GM10266 (cell line): ENCODE measurements at regions not wholly inside any gene's neighbourhood (a gene's known extent, or its start where the extent isn't known, plus 50 kb on each side); places are given as distances from the start of the nearest gene placed in this dataset.

Source experiments
- DNase-seq: peaks from one replicate; pipeline ENCODE4 v3.0.0; 2012; ENCODE audit errors: extremely low spot score
- TF ChIP-seq, protein P1 (sequence below): IDR thresholded peaks from 2 replicates; pipeline ENCODE4 v1.5.1; 2012; ENCODE audit warnings: mild to moderate bottlenecking, low read depth; ENCODE audit not compliant: control insufficient read depth, insufficient read depth; ENCODE audit errors: missing control alignments

DNA sequence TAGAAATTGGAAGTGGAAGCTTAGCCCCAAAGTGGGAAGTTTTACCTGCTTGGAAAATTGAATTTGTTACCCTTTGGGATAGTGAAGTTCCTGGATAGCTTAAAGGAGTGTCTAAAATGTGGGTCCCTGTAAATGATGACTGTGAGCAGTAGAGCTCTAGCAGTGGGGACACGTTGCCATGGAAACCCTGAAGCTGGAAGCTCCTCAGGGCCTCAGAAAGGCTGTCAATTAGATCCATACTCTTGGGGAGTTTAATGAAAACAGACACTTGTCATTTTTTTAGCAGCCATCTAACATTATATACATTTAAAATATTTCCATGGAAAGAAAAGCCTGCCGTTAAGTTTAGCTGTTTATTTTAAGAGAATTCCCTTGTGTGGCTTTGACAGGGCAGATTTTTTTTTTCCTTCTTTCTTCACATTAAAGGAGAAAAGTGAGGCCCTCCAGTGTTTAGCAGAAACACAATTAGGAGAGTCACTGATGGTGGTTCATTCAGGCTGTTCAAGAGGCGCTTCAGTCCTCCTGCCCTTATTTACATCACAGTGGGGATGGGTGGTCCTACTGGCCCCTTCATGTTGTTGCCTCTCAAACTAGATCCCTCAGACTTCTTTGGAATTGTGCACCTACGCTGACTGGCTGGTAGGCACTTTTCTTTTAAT lies 518.4 kb downstream of the CCSER2 start:
- no peak for DNase-seq
- TF ChIP-seq, protein P1, sequence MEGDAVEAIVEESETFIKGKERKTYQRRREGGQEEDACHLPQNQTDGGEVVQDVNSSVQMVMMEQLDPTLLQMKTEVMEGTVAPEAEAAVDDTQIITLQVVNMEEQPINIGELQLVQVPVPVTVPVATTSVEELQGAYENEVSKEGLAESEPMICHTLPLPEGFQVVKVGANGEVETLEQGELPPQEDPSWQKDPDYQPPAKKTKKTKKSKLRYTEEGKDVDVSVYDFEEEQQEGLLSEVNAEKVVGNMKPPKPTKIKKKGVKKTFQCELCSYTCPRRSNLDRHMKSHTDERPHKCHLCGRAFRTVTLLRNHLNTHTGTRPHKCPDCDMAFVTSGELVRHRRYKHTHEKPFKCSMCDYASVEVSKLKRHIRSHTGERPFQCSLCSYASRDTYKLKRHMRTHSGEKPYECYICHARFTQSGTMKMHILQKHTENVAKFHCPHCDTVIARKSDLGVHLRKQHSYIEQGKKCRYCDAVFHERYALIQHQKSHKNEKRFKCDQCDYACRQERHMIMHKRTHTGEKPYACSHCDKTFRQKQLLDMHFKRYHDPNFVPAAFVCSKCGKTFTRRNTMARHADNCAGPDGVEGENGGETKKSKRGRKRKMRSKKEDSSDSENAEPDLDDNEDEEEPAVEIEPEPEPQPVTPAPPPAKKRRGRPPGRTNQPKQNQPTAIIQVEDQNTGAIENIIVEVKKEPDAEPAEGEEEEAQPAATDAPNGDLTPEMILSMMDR: no peak

DNA sequence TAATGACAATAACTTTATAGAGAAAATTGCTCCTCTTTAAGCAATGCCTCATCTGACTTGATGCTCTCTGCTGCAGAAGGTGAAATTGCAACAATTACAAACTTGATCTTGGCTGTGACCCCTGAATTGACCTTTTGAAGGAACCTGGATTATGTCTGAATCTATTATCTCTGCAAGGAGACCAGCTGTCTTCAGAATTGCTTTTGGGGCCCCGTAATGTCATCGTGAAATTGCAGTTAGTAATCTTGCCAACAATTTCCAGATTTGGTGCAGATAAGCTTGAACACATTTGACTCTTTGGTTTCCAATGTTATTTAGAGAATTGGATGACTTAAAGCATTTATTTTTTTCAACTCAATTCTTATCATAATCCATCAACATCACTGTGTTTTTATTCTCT lies 520.6 kb downstream of the CCSER2 start:
- TF ChIP-seq, protein P1: no peak
- DNase-seq: no peak

DNA sequence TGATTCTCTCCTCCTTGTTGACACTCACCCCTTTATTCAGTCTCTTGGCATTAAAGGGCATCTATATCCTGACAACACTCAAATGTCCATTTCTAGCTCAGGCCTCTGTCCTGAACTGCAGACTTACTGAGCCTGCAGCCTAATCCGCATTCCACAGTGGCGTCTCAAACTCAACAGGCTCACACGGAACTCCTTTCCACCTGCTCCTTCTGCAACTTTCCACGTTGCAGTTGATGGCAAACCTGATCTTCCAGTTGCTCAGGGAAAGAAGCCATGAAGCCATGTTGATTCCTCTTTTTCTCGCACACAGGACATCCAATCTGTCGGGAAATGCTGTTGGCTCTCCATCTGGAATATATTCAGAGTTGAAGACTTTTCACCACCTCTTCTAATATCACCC lies 522.4 kb downstream of the CCSER2 start:
- no peak for DNase-seq
- TF ChIP-seq, protein P1: no peak

DNA sequence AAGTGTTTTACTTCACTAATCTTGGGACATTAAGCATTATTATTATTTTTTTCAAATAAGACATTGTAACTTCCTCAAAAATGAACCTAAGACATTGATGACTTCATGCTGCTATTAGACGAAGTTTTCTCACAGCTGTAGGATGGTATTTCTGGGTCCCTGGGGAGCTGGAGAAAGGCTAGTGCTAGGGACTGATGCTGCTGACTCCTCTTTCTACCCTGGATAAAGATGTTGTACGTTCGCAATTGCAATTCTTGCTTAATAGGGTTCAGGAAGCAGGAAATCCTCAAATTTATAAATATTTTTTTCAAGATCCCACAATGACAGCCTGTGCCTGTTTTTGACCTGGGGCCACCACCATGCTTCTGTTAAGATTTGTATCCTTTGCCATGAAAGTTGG lies 526.0 kb downstream of the CCSER2 start:
- DNase-seq: no peak
- TF ChIP-seq, protein P1: no peak

DNA sequence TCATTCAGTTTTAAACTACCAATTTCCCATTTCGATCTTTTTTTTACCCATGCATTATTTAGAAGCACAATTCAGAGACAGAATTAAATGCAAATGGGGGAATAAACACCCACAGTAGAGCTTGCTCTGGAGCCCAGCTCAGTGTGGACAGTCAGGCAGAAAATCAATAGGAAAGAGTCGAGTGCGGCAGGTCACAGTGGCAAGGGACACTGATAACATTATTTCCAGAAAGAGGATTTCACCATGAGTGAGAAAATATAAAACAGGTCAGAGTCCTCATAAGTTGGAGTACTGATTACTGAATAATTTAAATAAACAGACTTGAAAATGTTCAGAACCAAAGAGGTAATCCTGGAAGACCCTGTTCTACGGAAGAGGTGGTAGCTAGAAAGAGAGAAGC lies 532.5 kb downstream of the CCSER2 start:
- TF ChIP-seq, protein P1: no peak

DNA sequence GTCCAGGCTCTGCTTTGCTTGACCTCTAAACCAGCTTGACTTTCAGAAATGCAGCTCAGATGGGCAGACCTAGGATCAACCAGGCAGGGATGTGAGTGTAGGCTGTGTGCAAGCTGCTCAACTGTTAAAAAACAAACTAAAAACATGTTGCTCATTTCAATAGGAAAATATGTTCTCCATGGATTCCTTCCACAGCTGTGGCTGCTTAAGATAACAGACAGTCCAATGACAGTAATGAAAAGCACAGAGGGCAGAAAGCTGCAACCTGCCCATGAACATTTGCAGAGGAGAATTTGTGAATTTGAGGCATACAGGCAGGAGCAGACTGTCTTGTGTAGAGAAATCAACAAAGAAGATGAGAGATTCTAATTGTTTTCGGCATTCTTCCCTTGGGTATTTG lies 534.2 kb downstream of the CCSER2 start:
- TF ChIP-seq, protein P1: no peak
- no peak for DNase-seq

More for the DNA sequence above, 532.5 kb downstream of the CCSER2 start:
- no peak for DNase-seq

DNA sequence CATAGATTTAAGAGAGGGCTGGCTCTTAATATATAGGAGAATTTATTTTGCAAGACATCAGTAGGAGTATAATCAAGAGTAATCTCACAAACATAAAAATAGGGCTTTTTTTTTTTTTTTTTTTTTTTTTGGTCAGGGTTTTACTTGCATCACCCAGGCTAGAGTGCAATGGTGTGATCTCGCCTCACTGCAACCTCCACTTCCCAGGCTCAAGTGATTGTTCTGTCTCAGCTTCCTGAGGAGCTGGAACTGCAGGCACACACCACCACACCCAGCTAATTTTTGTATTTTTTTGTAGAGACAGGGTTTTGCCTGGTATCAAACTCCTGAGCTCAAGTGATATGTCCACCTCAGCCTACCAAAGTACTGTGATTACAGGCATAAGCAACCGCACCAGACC lies 535.3 kb downstream of the CCSER2 start:
- TF ChIP-seq, protein P1: no peak
- DNase-seq: no peak
